RCC 7860 (cell line): ENCODE measurements at regions not wholly inside any gene's neighbourhood (a gene's known extent, or its start where the extent isn't known, plus 50 kb on each side); places are given as distances from the start of the nearest gene placed in this dataset.
"Not testable (repeated sequence)": the region's sequence is repeated elsewhere in the genome, so short reads cannot be mapped to it uniquely, and the experiment has no call there.

Source experiments
- DNase-seq: peaks from one replicate; pipeline ENCODE4 v3.0.0-alpha.2; 2015; ENCODE audit warnings: low spot score
- FAIRE-seq: peaks from 2 replicates; lab custom pipeline; 2012; peaks lifted over from hg19 to GRCh38; lab: Jason Lieb, UNC

DNA sequence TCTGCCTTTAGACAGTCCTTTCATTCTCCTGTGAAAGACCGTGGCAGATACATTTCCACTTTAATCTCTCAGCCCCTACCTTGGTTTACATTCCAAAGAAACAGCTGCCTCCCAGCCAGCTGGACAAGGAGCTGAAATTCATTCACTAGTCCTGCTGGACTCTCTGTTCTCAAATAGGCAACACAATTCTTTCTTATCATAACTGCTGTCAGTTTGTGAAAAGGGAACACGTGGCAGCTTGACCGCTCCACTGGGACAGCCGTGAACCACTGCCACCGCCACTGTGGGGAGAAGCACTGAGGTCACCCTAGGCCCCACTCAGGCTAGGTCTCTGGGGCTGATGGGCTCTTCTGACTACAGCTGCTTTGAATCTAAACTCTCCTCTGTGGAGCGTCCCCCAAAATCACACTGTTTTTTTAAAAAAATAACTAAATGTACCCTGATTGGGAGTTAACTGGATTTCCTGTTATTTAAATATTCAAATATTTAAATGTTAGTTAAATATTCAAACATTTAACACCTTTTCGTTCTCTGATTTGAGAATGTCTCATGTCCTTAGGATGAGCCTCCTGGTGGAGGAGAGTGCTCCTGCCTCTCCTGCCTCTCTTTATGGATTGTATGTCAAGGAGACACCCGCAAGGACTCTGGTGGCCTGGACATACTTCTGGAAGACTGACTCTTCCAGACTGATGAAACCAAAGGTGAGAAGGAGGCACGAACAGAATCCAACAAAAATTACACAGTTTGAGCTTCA, 120.1 kb downstream of the BOD1 start:
- no peak for DNase-seq
- no peak for FAIRE-seq

DNA sequence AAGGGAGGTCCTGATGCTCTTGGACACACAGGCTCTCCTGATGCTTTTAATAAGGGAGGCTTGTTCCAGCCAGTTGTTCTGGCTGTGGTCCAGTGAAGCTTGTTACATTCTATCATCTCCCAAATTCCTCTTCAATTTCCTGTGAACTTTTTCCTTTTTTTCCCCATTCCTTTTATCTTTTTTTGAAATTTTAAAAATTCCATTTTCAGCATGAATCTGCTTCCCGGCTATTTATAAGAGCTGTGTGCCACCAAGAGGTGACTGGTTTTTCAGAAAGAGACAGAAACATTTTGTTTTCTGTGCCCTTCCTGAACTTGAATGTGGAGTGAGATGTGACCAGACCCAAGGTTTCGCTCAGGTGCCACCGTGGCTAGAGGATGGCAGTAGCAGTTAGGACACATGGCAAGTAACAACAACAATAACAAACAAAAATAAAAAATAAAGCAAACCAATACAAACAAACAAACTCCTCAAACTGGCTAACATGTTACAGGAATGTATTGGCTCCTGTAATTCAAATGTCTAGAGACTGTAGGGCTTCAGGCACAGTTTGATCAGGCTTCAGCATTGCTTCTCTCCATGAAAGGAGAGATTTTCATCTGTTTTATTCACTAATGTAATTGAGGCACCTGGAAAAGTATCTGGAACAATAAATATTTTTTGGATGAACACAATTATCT, 121.1 kb downstream of the BOD1 start:
- FAIRE-seq (no peak), DNase-seq (no peak)

DNA sequence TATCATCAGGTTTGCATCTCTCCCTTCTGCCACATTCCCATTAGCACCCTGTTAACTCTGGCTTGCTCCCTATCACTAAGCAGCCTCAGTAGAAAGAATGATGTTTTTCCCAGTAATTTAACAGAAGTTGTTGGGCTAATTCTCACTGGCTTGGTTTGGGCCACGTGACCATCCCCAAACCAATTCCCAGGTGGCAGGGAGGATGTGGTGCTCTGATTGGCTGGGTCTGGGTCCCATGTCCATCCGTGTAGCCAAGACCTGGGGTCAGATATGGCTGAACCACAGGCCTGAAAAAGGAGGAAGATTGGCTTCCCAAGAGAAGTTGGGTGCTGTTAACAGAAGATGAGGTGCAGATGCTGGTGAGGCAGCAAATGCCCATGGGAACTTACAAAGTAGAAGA, 122.0 kb downstream of the BOD1 start:
- DNase-seq (no peak), FAIRE-seq (no peak)

DNA sequence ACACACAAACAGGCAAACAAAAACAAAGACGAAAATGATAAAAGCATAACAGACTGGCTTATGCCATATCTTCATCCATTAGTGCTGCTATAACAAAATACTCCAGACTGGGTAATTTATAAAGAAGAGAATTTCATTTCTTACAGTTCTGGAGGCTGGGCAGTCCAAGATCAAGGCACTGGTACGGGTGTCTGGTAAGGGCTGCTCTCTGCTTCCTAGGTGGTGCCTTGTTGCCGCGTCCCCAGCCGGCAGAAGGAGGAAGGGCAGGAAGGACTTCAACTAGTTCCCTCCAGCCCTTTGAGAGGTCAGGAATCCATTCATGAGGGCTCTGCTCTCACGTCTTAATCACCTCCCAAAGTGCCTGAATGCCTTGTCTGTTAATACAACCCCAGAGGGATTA, 122.6 kb downstream of the BOD1 start:
- FAIRE-seq (no peak), DNase-seq (no peak)

DNA sequence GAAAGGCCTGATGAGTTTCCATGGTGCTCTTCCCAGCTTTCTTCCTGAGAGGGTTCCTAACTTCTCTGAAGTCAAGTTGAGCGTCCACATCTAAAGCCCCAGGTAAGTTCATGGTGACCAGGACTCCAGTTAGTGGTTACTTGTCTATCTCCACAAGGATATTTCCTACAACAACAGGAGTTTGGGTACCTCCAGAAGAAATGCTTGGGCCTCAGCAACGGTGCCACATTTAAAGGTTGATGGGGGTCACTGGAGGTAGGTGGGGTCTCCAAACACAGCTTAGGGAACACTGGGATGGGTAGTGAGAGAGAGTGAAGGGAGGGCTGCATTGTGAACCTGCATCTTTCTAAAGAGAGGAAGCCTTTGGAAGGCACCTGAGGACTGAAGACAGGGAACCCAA, 123.4 kb downstream of the BOD1 start:
- DNase-seq (no peak), FAIRE-seq (no peak)

DNA sequence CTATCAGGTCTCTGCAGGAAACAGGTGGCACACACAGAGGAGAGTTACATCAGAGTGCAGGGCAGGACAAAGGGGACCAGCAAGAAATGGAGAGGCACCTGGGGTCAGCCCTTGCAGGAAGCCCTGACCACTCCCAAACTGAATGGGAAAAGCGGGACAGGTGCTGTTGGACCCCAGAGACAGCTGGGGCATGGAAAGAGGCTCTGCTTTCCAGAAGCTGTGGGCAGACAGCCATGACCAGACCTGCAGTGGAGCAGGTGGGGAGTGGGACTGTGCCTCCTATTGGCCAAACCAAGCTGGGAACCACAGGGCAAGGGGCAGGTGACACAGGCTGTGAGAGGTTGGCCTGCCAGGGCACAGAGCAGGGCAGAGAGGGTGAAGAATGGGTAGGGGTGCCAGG, 125.8 kb downstream of the BOD1 start:
- DNase-seq (no peak), FAIRE-seq (no peak)

DNA sequence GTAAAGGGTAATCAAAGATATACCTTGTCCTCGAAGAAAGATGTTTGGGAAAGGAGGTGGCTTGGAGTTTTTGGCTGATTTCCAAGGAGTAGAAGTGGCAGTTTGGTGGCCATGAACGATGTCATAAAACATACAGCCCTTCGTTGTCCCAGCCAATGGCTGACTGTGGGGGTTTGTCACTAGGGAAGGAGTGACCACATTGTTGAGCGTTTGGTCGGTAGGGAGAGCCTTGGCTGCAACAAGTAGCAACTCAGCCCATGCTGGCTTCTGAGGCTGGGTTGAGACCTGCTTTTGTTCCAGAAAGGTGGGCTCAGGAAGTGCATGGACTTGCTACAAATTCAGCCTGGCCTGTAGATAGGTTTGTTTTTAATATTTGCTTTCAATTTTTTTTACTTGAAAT, 128.3 kb downstream of the BOD1 start:
- FAIRE-seq (no peak), DNase-seq (no peak)

DNA sequence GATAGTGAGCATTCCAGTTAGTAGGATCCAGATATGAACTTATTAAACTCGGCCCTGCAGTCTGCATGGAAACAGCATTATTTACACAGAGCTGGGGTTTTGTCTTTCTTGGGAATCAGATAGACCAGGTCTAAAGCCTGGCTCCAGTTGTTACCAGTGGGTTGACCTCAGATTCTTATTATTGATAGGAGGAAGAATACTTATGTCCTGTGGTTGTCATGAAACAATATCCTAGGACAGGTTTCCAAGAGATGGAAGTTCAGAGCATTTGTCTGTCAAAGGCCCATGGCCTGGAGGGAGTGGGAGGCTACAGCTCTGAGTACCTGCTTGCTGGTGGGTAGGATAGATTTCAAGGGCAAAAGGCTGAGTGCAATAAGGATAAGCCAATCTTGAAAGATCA, 129.2 kb downstream of the BOD1 start:
- DNase-seq: no peak
- FAIRE-seq: no peak

DNA sequence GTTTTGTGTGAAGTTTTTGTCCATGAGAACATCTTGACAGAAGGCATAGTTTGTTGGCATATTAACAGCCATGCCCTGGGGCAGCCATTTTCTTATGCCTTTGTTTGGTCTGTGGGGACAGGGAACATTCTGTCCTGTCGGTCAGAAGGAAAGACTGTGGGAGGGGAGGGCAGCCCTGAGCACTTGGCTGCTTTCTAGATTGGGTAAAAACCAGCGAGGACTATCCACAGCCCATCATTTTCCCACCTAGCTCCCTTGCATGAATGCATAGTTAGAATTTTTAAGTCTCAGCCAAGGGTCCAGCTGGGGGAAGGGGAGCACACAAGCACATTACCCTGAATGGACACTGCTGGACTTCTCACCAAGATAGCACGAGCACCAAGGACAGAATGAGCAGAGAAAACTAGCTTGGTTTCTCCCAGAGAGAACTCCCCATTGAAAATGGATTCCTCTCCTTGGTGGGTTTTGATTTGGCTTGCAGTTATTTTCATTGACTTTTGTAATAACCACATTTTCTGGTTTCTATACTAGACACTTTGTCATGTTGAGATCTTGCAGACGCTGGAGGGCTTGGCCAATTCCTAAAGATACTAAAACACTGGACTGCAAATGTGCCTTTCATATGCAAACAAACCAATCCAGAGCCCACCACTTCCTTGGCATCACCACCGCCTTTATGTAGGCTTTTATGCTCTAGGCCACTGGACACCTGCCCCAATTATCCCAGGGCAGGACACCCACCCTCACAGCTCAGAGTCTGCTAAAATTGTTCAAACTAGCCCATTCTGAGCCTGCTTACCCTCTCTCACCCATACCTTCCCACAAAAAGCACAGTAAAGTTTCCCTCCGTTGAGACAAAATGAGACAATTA, 129.9 kb downstream of the BOD1 start:
- FAIRE-seq (no peak), DNase-seq (no peak)

DNA sequence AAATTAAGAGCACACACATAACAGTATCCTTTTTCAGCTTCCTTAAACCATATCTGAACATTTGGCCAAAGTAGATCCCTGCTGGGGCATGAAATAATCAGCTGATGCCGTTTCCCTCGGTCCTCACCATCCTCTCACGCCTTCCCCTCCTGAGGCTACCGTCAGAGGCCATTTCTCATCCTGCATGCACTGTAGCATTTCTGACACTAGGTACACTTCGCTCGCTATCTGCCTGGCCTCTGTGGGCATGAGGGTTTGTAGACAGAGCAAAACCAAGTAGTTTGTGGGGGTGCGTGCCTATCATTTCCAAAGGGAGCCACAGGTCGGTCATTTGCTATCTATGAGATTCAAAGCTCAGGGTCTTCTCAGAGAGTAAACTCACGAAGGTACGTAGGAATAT, 131.9 kb downstream of the BOD1 start:
- no peak for DNase-seq
- FAIRE-seq: no peak

DNA sequence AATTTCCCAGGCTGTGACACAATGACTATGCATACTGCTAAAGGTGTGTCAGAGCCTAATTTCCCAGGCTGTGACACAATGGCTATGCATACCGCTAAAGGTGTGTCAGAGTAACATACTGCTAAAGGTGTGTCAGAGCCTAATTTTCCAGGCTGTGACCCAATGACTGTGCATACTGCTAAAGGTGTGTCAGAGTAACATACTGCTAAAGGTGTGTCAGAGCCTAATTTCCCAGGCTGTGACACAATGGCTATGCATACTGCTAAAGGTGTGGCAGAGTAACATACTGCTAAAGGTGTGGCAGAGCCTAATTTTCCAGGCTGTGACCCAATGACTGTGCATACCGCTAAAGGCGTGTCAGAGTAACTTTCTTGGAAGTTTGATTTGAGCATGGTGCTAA, 132.9 kb downstream of the BOD1 start:
- not testable (repeated sequence) for FAIRE-seq

DNA sequence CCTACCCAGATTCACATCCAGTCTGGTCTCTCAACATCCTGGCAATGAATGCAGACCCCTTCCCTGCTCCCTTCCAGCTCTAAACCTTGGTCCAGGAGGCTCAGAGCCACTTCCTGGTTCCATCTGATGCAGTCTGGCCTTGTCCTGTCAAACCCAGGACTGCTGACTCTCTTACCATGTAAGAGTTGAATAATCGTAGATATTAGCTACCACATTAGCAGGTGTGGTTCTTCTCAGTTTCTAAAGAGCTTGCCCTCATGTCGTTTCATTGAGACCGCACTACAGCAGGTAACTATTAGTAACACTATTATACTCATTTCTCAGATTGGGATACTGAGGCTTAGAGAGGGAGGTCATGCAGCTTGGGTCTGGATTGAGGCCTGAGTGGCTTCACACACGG, 133.3 kb downstream of the BOD1 start:
- FAIRE-seq: no peak

More for the DNA sequence above, 132.9 kb downstream of the BOD1 start:
- not testable (repeated sequence) for DNase-seq

DNA sequence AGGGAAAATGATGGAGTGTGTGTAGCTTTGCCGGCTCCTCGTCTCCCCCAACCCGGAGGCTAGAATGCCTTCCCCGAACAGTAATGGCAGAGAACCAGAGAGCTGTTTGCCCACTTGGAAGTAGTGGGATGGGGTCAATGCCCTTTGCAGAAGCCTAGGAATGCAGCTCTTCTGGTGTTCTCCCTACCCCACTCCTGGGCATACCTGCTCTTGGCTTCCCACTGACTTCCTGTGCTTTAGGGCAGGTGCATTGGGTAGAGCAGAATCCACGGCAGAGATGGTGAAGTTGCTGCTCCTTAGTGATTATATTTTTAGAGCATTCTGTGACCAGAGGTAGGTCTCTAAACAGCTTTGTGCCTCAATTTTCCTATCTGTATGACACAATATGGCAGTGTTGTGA, 134.6 kb downstream of the BOD1 start:
- FAIRE-seq: no peak
- DNase-seq: no peak

More for the DNA sequence above, 133.3 kb downstream of the BOD1 start:
- no peak for DNase-seq

DNA sequence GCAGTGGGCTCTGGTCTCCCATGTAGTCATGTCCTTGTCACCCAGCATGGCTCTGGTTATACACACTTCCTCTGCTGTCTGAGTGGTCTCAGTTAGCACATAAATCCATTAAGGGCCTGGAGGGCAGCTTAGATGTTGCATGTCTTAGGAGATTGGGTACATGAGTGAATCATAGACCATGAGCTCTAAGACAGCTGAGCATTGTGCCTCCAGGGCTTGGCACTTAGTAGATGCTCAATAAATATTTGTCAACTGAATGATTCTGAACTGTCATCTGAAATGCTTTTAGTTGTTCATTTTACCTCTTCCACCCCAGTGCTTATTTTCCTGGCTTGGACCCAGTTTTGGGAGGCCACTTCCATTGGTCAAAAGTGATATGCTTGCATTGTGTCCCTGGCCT, 135.6 kb downstream of the BOD1 start:
- DNase-seq (no peak), FAIRE-seq (no peak)

DNA sequence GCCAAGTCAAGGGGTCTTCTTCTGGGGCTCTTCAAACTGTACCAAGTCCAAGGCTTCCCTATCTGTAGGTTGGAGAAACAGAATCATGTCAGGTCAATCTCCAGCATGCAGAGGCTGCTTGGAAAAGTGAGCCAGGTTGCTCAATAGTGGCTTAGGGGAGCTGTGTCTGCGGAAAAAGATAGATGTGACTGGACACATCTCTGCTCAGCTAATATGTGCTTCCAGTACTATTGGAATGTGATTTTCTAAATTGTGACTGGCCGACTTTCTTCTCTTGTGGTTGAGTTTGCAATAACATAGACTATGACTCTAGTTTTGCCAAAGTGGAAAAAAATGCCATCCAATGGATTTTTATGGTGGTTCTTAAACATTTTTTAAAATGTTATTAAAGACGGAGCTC, 136.7 kb downstream of the BOD1 start:
- DNase-seq (no peak), FAIRE-seq (no peak)

DNA sequence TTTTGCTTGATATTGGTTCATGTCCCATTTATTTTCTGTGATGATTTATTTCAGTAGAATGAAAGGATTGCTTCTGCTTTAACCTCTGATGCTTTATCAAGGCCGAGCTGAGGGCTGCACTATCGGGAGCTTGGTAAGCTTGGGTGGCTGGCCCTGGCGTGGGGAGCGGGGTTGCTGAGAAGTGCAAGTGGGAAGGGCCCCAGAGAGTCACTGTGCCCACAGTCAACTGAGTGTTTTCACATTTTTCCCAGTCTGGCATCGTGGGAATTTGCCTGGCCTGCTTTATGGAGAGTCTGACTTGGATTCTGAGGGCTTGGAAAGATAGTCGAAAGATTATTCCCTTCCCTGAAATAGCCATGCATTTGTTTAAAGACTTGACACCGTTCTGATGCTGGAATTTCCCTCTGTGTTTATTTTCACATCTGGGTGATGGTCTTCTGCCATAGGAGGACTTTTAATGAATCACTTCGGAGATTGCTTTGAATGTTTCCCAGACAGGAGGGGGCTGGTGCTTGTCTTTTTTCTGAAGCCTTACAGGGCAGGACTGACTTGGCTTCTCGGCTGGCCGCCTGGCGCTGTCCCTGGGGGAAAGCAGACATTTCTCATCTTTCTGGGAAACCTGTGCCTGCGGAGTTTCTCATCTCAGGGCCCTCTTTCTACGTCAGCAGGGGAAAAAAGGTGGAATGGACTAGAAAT, 139.0 kb downstream of the BOD1 start:
- FAIRE-seq (no peak), DNase-seq (no peak)

DNA sequence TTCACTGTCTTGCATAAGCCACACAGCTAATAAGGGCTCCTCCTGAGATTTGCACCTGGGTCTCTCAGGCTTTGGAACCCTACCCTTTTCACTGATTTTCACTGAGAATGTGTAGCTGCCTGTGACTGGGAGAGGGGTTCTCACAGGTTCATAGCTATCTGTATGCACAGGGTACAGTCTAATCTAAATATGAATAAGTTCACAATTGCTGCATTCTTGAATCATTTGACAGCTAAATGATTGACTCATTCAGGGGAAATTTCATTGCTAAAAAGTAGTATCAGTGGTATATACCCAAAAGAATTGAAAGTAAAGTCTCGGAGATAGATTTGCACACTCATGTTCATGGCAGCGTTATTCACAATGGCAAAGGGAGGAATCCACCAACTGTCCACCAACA, 140.7 kb downstream of the BOD1 start:
- FAIRE-seq (no peak), DNase-seq (no peak)

DNA sequence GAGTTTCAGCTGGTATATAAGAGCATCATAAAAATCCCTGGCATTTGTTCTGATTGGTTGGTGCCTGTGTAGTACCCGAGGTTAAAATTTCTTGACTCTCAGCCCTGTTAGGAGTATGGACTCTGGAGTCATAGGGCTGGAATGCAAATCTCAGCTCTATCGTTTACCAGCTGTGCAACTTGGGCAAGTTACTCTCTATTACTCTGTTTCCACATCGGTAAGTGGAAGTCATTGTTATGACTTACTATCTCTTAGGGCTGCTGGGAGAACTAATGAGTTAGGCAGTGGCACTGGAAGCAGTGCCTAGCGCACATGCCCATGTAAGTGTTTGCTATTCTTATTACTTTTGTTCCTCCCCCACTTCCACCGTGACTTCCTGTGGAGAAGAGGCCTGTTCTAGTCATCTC, 141.6 kb downstream of the BOD1 start:
- FAIRE-seq (no peak), DNase-seq (peak; percentile 26)

DNA sequence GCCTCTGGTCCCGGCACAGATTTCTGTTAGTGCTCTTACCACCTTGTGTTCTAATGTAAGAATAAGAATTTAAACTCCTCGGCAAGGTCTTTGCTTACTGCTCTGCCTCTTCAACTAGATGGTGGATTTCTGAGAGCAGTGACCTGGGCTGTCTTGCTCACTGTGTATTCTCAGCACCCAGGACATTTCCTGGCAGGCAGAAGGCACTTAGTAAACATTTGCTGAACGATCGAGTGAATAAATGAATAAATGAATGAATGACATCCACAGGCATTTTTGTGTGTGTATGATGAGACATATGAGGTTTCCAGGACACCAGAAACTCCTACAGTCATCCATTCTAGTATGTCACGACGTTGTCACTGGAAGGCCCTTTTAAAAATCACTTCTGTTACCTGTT, 143.2 kb downstream of the BOD1 start:
- no peak for FAIRE-seq
- peak; percentile 35 for DNase-seq

DNA sequence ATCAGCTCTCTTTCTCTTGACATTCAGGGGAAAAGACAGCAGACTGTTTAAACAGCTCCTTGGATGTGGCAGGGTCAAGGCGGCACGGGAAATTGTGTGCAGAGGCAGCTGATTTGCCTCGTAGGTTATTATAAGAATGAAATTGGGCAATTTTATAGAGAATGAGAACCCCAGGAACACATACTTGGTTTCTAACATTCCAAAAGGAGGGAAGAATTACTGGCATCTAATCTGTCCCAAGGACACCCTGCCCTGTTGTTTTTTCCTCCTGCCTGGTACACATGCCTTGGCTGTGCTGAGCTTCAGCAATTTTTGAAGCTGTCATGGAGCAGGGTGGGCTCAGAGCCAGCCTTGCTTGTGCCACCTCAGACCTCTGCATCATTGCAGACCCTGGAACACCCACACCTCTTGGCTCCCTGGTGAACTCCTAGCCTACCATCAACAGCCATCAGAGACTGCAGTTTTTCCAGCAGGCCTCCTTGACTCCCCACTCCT, 143.6 kb downstream of the BOD1 start:
- FAIRE-seq (no peak), DNase-seq (no peak)

DNA sequence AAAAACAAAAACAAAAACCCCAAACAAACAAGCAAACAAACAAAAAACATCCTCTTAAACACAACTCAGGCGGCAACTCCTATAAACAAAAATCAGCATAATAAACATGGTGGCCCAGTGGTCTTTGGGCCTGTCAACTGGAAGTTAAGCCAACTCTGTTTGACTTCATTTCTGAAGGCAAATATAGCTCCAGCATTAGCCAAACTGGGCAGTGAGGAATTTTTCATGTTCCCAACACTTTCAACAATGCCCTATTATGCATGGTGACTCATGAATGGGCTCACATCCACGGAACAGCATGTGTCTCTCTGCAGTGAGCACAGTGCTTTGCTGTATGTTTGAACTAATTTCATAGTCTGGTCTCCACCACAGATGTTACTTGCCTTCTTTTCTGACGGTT, 143.9 kb upstream of the STC2 start:
- FAIRE-seq: peak; percentile 94

More for the DNA sequence above, 143.9 kb upstream of the STC2 start:
- peak; percentile 84 for DNase-seq
